Fibroblast of skin of right biceps (primary cell): ENCODE measurements at regions not wholly inside any gene's neighbourhood (a gene's known extent, or its start where the extent isn't known, plus 50 kb on each side); places are given as distances from the start of the nearest gene placed in this dataset.
"Not testable (repeated sequence)": the region's sequence is repeated elsewhere in the genome, so short reads cannot be mapped to it uniquely, and the experiment has no call there.

Source experiments
- DNase-seq: peaks from one replicate; pipeline ENCODE4 v3.0.0-alpha.2; 2013

GRCh38 chrX:40788698-40789097 is 53.4 kb upstream of the MED14 start:
- DNase-seq = not testable (repeated sequence)

DNA sequence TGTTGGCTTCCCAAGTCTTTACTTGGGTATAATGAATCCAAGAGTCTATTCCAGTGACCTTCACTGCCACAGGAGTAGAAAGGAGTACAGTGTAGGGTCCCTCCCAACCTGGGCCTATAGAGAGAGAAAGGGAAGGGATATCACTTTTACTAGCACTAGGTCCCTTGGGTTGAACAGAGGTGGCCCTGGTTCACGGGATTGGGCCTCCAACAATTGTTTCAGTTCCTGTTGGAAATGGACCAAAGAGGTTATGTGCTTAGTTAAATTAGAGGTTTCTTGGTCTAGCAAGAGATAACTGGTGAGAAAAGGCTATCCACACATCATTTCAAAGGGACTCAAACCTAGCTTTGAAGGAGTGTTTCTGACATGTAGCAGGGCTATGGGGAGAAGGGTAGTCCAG is 57.1 kb upstream of the MED14 start:
- DNase-seq = no peak

GRCh38 chrX:40794829-40795130 is 59.4 kb upstream of the MED14 start:
- peak; percentile 49 for DNase-seq

GRCh38 chrX:40799745-40800144 is 64.4 kb upstream of the MED14 start:
- DNase-seq = not testable (repeated sequence)

- DNase-seq = no peak
Measured at GRCh38 chrX:40805404-40805803, 70.1 kb upstream of the MED14 start.

- no peak for DNase-seq
Measured at GRCh38 chrX:40806513-40807220, 71.3 kb upstream of the MED14 start.

- no peak for DNase-seq
Measured at GRCh38 chrX:40807384-40807783, 72.0 kb upstream of the MED14 start.

GRCh38 chrX:40808203-40808602 is 72.9 kb upstream of the MED14 start:
- no peak for DNase-seq

DNA sequence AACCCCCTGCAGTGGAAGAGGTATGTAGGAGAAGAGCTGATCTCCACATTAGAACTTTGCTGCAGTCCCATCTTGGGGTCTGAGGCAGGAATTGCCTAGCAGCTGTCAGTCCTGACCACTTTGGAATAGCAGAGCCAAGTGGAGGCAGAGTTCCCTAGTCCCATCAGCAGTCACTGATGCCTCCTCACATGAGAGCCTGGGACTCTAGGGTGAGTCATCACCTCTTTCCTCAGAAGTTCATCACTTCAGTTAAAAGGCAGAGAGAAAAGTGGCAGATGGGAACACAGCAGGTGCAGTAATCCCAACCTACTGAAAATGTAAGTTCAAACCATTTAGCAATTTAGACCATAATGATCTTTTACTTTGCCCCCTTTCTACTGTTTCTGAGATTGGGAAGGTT is 73.9 kb upstream of the MED14 start:
- DNase-seq = peak; percentile 3

DNA sequence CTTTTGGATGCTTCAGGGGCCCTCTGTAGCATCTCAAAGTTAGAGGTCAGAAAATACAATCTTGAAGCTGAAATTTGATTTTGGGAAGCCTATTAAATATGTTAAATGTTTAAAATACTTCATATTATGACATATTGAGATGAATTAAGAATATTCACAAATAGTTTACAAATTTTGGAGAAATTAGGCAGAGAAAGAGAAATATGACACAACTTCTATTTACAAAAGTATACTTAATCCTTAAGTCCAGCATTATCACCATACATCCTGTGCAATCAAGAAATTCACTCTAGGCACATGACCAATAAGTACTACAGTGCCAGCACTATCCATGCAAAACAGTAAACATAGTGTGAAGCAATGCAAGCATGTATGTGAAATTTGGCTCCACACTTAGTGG is 79.7 kb upstream of the MED14 start:
- DNase-seq = not testable (repeated sequence)

GRCh38 chrX:40816906-40817305 is 81.6 kb upstream of the MED14 start:
- no peak for DNase-seq

GRCh38 chrX:40818236-40818635 is 82.9 kb upstream of the MED14 start:
- no peak for DNase-seq

- no peak for DNase-seq
Measured at GRCh38 chrX:40821780-40822179, 86.4 kb upstream of the MED14 start.

- DNase-seq = no peak
Measured at GRCh38 chrX:40827331-40827730, 92.0 kb upstream of the MED14 start.

DNA sequence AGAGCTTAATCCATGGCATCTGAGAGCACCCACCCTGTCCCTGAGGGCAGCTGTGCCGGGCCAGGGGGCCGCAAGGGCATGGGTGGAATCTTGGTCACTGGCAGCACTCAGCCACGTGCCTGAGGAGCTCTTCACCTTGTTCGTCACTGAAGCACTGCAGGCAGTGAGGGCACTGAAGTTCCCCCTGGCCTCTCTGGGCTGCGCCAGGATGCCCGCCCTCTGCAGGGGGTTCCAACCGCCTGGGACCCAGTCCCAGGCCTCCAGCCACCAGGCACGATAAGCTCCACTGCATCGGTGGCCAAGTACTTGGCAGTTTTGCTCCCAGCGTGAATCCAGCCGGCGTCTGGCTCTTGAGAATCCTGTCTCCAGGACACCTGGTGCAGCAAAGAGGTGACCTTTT is 96.4 kb upstream of the MED14 start:
- no peak for DNase-seq

GRCh38 chrX:40832723-40833122 is 97.4 kb upstream of the MED14 start:
- no peak for DNase-seq

- DNase-seq = no peak
Measured at GRCh38 chrX:40834225-40834624, 98.9 kb upstream of the MED14 start.

DNA sequence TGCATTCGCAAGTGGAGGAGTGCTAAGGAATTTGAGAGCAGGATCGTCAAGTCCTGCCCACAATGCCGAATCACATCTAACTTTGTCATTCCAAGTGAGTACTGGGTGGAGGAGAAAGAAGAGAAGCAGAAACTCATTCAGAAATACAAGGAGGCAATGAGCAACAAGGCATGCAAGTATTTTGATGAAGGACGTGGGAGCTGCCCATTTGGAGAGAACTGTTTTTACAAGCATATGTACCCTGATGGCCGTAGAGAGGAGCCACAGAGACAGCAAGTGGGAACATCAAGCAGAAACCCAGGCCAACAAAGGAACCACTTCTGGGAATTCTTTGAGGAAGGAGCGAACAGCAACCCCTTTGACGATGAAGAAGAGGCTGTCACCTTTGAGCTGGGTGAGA is 100.2 kb upstream of the MED14 start:
- no peak for DNase-seq

- DNase-seq = no peak
Measured at GRCh38 chrX:40843643-40844042, 108.3 kb upstream of the MED14 start.

DNA sequence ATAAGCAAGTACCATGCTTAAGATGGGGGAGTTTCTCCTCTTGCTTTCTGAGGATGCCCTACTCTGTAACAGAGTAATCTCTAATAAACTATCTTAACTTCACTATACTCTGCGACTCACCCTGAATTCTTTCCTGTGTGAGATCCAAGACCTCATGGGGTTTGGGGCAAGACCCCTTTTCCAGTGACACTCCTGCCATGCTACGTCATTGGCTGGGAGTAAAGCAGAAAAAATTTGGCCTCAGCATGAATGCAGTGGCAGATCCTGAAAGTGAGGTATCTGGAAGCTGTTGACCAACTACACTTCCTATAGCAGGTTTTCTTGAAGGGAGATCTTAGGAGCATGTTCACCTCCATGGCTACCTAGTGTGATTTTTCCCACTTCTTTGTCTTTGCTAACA is 109.1 kb upstream of the MED14 start:
- peak; percentile 61 for DNase-seq

GRCh38 chrX:40845331-40845911 is 110.1 kb upstream of the MED14 start:
- peak; percentile 95 for DNase-seq

DNA sequence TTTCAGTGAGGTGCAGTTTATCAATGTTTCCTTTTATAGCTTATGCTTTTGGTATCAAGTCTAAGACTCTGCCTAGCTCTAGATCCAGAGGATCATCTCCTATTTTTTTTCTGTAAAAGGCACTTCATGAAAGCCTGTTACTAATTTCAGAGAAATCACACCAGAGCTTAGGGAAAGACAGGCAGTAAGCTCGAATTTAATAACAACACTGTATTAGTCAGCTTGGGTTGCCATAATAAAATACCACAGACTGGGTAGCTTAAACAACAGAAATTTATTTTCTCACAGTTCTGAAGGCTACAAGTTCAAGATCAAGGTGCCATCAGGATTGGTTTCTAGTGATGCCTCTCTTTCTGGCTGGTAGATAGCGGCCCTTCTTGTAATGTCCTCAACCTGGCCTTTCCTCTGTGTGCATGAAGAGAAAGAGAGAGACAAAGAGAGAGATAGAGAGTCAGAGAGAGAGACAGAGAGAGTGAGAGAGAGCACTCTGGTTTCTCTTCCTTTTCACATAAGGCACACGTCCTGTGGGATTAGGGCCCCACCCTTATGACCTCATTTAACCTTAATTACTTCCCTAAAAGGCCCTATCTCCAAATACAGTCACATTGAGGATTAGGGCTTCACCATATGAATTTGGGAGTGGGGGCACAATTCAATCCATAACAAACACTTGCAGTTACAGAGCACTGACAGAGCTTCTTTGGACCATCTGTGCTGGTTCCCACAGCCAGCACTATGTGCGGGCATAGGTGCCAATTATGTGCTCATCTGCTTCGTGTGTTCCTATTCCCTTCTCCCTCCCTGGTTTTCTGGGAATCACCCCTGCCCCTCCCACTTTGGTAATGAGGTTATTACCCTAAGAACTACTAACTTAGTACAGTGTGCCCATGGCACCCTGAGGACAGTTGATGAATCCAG is 114.8 kb upstream of the MED14 start:
- peak; percentile 26 for DNase-seq

DNA sequence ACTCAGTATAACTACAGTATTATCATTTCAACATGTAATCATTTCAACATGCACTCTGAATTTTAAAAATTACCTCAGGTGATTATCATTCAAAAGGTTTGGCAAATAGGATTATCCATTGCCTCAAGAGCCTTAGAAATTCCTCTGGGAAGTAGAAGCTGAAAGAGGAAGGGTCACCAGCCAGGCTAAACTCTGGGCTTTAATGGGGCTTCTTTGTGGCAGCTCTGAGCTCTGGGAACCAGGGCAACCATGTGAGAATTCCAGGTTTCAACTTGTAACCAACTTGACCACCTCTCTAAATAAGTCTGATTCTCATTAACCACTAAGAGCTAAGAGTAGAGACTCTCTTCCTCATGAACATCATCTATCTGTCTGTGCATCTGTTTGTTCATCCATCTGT is 117.2 kb upstream of the MED14 start:
- DNase-seq = no peak
